SU-DHL-6 (cell line): ENCODE measurements at regions not wholly inside any gene's neighbourhood (a gene's known extent, or its start where the extent isn't known, plus 50 kb on each side); places are given as distances from the start of the nearest gene placed in this dataset.

ENCODE experiments used
- H2AFZ ChIP-seq: fragments of 200-600 bp; sonication (generic); 2 replicates; pipeline ENCODE4 v1.6.1; 2014; ENCODE audit warnings: low read depth, mild to moderate bottlenecking, moderate library complexity, mixed read lengths, antibody characterized with exemption, low read length; ENCODE audit not compliant: severe bottlenecking
- H3F3A ChIP-seq: fragments of 200-600 bp; shearing (Covaris generic); 2 replicates; pipeline ENCODE4 v1.6.0; 2016; ENCODE audit warnings: antibody characterized with exemption, mild to moderate bottlenecking; ENCODE audit not compliant: insufficient read depth
- H3K27ac ChIP-seq: fragments of 200-600 bp; sonication (generic); 2 replicates; pipeline ENCODE4 v1.5.1; 2016; ENCODE audit warnings: low read depth, mild to moderate bottlenecking, low read length, moderate library complexity, mixed read lengths
- H3K27me3 ChIP-seq: fragments of 200-600 bp; sonication (generic), shearing (Covaris generic); 2 replicates; pipeline ENCODE4 v1.6.0; 2014; ENCODE audit warnings: mild to moderate bottlenecking, low read length
- H3K36me3 ChIP-seq: fragments of 200-600 bp; sonication (generic); 2 replicates; pipeline ENCODE4 v1.6.1; 2014; ENCODE audit warnings: mild to moderate bottlenecking, low read length, mixed read lengths
- H3K4me2 ChIP-seq: fragments of 300-600, 200-600 bp; shearing (Covaris generic), sonication (generic); 2 replicates; pipeline ENCODE4 v1.6.0; 2014; ENCODE audit warnings: low read length, low read depth, mild to moderate bottlenecking; ENCODE audit not compliant: poor library complexity, severe bottlenecking
- H3K4me3 ChIP-seq: fragments of 200-600 bp; sonication (generic); 2 replicates; pipeline ENCODE4 v1.5.1; 2014; ENCODE audit warnings: antibody characterized with exemption, low read length, mild to moderate bottlenecking, mixed read lengths; ENCODE audit not compliant: insufficient read depth, poor library complexity, severe bottlenecking
- H3K79me2 ChIP-seq: fragments of 200-600 bp; sonication (generic); 2 replicates; pipeline ENCODE4 v1.6.1; 2014; ENCODE audit warnings: mild to moderate bottlenecking, low read length, moderate library complexity; ENCODE audit not compliant: insufficient read depth
- H3K9ac ChIP-seq: fragments of 200-600 bp; sonication (generic); 2 replicates; pipeline ENCODE4 v1.7.0; 2014; ENCODE audit warnings: mild to moderate bottlenecking, low read length
- H3K9me2 ChIP-seq: fragments of 200-600 bp; sonication (generic); replicated peaks from 2 replicates; pipeline ENCODE4 v1.6.1; 2014; ENCODE audit warnings: low read length; ENCODE audit not compliant: insufficient read depth
- H3K9me3 ChIP-seq: fragments of 200-600 bp; sonication (generic); 2 replicates; pipeline ENCODE4 v1.6.1; 2014; ENCODE audit warnings: low read length, mixed read lengths; ENCODE audit not compliant: insufficient read depth
- H4K20me1 ChIP-seq: fragments of 200-600 bp; sonication (generic); 2 replicates; pipeline ENCODE4 v1.6.1; 2014; ENCODE audit warnings: low read depth, mild to moderate bottlenecking, antibody characterized with exemption, low read length, moderate library complexity, mixed read lengths
- EZH2phosphoT487 ChIP-seq: fragments of 200-600 bp; sonication (generic), shearing (Covaris generic); conservative IDR thresholded peaks from 2 replicates; pipeline ENCODE4 v1.6.1; 2018; ENCODE audit warnings: mild to moderate bottlenecking, antibody characterized with exemption, low read length, moderate library complexity, mixed read lengths
- TF ChIP-seq, protein P1 (sequence below): fragments of 200-600 bp; sonication (generic); IDR thresholded peaks from one replicate; pipeline ENCODE4 v1.5.1; 2017; ENCODE audit warnings: antibody characterized with exemption, mild to moderate bottlenecking, low read length, moderate library complexity; ENCODE audit not compliant: insufficient read depth, poor library complexity, severe bottlenecking

DNA sequence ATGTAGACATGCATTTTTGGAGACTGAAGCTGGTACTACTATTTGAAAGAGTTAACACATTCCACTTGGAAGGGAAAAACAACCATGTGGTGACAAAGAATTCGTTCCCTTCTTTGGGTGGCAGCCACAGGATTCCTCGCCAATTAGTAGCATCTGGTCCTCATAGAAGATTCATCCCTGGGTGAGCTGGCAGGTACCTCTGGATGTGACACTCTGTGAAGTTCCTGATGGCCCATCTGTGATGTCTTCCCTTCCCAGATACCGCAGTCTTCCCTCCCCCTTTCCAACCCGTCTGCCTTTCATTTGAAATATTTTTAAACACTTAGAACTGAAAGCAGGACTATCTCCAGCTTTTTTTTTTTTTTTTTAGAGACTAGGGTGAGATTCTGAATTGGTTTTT lies 569.5 kb downstream of the TYW1 start:
- Histone ChIP-seq H3K4me2 (no peak overlapping the region), H3K36me3 (no peaks in the 10 kb centered on the region), H3K9me2 (no peaks in the 10 kb centered on the region), H3K9me3 (no peaks in the 10 kb centered on the region), H3K27me3 (0 out of 2 replicates have a peak, but pooled peaks cover 3% of the 10 kb centered on the region), H3K4me3 (no peak overlapping the region), H3F3A (no peaks in the 10 kb centered on the region), H3K27ac (no peak overlapping the region), H4K20me1 (no peaks in the 10 kb centered on the region), H3K79me2 (no peaks in the 10 kb centered on the region), H2AFZ (no peak overlapping the region), H3K9ac (no peak overlapping the region)
- no peak for TF ChIP-seq EZH2phosphoT487
- TF ChIP-seq, protein P1, sequence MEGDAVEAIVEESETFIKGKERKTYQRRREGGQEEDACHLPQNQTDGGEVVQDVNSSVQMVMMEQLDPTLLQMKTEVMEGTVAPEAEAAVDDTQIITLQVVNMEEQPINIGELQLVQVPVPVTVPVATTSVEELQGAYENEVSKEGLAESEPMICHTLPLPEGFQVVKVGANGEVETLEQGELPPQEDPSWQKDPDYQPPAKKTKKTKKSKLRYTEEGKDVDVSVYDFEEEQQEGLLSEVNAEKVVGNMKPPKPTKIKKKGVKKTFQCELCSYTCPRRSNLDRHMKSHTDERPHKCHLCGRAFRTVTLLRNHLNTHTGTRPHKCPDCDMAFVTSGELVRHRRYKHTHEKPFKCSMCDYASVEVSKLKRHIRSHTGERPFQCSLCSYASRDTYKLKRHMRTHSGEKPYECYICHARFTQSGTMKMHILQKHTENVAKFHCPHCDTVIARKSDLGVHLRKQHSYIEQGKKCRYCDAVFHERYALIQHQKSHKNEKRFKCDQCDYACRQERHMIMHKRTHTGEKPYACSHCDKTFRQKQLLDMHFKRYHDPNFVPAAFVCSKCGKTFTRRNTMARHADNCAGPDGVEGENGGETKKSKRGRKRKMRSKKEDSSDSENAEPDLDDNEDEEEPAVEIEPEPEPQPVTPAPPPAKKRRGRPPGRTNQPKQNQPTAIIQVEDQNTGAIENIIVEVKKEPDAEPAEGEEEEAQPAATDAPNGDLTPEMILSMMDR: no peak

- no peaks in the 10 kb centered on the region for H3K9me2 ChIP-seq
- no peaks in the 10 kb centered on the region for H4K20me1 ChIP-seq
- H3K27me3 ChIP-seq: 0 out of 2 replicates have a peak, but pooled peaks cover 3% of the 10 kb centered on the region
- H3F3A ChIP-seq: no peaks in the 10 kb centered on the region
- TF ChIP-seq EZH2phosphoT487: no peak
- TF ChIP-seq, protein P1: no peak
- H3K79me2 ChIP-seq: no peaks in the 10 kb centered on the region
- no peaks in the 10 kb centered on the region for H3K9me3 ChIP-seq
- no peak overlapping the region for H3K4me3 ChIP-seq
- no peak overlapping the region for H3K4me2 ChIP-seq
- no peak overlapping the region for H3K27ac ChIP-seq
- no peaks in the 10 kb centered on the region for H3K36me3 ChIP-seq
- H2AFZ ChIP-seq: no peak overlapping the region
- no peak overlapping the region for H3K9ac ChIP-seq
These were observed 574.5 kb downstream of the TYW1 start for GRCh38 chr7:67571026-67571545.

GRCh38 chr7:67573639-67574038 lies 577.0 kb downstream of the TYW1 start:
- Histone ChIP-seq H3K9ac (no peak overlapping the region), H2AFZ (no peak overlapping the region), H3K4me2 (no peak overlapping the region), H3K27me3 (0 out of 2 replicates have a peak, but pooled peaks cover 3% of the 10 kb centered on the region), H3K9me2 (no peaks in the 10 kb centered on the region), H4K20me1 (no peaks in the 10 kb centered on the region), H3K9me3 (no peaks in the 10 kb centered on the region), H3K36me3 (no peaks in the 10 kb centered on the region), H3K27ac (no peak overlapping the region), H3K79me2 (no peaks in the 10 kb centered on the region), H3F3A (no peaks in the 10 kb centered on the region), H3K4me3 (no peak overlapping the region)
- TF ChIP-seq EZH2phosphoT487: no peak
- TF ChIP-seq, protein P1: no peak
